HuH-7.5 (cell line): ENCODE measurements at regions not wholly inside any gene's neighbourhood (a gene's known extent, or its start where the extent isn't known, plus 50 kb on each side); places are given as distances from the start of the nearest gene placed in this dataset.

ENCODE experiments used
- DNase-seq: peaks from one replicate; pipeline ENCODE4 v3.0.0; 2011; ENCODE audit warnings: low spot score

- DNase-seq, result no peak
Observed at GRCh38 chr6:22467645-22468044, 101.7 kb upstream of the HDGFL1 start.

- DNase-seq, result no peak
Observed at GRCh38 chr6:22468256-22468965, 101.0 kb upstream of the HDGFL1 start.

GRCh38 chr6:22470454-22471131, 98.8 kb upstream of the HDGFL1 start:
- no peak for DNase-seq

DNA sequence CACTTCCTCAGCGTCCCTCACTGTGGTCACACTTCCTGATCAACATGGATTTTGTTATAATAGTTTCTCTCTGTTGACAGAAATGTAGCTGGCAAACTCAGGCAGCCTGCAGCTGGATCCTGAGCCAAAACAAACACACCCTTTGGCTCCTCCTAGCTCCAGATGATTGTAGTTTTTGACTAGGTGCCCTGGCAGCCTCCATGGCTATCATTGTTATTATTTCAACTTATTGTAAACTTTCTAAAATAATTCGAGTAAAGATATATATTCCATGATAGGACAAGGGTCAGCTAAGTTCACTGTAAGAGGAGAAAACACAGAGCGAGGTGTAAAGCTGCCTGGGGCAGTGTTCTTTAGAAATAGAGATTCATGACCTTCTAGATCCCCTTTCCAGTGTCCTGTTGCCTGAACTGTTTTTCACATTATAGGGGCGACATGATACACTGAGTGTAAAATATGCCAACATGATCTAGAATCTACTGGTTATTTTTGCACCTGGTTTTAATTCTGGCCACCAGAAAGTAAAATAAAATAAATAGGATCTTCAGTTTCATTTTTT, 98.2 kb upstream of the HDGFL1 start:
- peak; percentile 6 for DNase-seq

DNA sequence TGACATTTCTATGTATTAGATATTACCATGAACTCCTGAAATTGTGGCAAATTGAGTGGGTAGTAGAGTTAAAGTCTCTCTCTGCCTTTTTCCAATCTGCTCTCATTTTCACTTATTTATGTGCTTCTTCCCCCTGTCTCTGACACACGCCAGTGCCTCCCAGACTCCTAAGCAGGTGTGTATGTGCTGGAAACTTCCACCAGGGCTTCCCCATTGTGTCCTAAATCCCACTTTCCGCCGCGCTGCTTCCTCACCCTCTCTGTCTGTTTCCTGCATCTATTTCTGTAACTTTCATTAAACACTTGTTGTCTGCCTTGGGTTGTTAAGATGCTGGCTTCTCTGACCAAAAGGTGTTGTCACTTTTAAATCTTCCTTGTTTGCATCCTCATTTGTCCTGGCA, 97.6 kb upstream of the HDGFL1 start:
- no peak for DNase-seq

GRCh38 chr6:22473991-22474682, 95.2 kb upstream of the HDGFL1 start:
- DNase-seq, result no peak

GRCh38 chr6:22476811-22477390, 92.5 kb upstream of the HDGFL1 start:
- DNase-seq, result no peak

DNA sequence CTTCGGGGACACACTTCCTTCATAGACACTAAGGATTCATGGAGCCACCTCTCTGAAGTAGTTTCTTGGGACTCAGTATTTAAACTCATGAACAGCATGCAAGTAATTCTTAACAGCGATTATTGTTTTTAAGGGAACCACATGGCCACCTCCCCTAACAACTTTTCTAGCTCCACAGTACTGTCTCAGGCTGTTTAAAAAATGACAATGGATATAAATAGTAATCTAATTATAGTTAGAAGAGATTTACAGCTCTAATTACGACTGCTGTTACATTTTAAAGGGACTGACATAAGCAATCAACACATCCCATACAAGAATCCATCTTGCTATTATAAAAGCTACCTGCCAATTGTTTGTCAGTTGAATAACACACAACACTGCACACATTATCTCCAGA, 72.1 kb upstream of the HDGFL1 start:
- no peak for DNase-seq

GRCh38 chr6:22499815-22500214, 69.6 kb upstream of the HDGFL1 start:
- no peak for DNase-seq

DNA sequence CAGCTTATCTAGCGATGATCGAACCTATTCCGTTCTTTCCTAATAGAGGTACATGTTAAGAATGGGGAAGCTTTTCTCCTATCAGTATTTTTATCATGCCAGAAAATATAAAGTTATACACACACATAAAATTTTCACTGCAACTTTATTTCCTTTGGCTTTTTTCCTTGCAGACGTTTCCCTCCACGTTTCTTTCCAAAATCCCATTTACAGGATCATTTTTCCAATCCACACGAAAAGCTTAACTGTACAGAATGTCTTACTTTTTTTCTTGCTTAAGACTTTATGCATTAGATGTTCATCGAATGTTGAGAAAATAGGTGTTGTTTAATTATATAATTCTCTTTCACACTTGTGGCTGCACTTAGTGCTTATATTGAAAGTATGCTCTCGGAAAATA, 62.9 kb upstream of the HDGFL1 start:
- DNase-seq, result no peak

DNA sequence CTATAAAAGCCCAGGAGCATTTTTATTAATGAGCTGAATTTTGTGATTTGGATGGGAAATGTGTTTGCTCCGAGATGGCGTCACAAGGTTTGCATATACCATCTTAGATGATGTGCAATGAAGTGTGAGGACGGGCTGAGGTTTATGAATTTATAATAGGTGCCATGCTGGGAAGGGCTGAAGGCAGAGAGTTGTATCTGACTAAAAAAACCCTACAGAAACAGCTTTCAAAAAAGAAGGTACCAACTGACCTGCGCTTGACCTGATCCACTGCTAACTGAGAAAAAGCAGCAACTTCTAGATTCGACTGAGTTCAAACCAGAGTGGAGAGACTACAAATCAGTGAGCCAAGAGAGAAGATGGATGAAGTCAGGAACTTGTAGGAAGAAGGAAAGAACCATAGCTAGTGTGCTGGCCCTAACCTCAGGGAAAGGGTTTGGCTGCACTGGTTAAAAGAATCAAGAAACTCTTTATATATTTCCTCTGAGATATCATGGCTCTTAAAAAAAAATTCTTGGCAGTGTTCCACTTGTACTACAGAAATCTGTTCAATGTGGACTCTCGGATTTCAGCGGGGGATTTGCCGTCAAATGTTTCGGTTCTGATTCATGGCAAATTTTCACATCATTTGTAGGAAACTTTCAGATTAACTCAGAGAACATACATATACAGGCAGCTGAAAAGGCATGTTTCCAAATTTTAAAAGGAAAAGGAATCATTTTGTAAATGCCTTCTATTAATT, 56.5 kb upstream of the HDGFL1 start:
- no peak for DNase-seq

- DNase-seq, result no peak
Observed at GRCh38 chr6:22513667-22514066, 55.7 kb upstream of the HDGFL1 start.

DNA sequence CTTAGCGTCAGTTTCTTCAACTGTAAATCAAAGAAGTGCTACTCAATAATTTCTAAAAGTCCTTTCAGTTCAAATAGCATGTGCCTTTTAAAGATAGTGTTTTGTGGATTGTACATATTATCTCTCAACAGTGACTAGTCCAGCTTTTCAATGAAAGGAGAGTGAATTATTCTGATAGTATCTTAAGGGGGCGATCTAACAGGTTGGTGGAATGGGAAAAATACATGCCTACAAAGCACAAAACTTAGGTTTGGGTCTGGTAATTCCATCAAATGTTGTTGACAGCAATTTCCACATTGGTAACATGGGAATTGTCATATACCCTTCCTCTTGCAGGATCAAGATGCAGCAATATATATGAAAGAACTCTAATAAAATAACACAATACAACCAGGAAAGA, 50.1 kb upstream of the HDGFL1 start:
- DNase-seq, result no peak
